Stimulated activated CD4-positive, alpha-beta T cell treated with anti-CD3 and anti-CD28 coated beads, TNF-alpha, amount 100 ng/mL, for 1 hour (primary cell): ENCODE measurements at regions not wholly inside any gene's neighbourhood (a gene's known extent, or its start where the extent isn't known, plus 50 kb on each side); places are given as distances from the start of the nearest gene placed in this dataset.

ENCODE experiments used
- DNase-seq, 3 donors: peaks; one replicate each; pipeline ENCODE4 v3.0.0-alpha.2; 2020; ENCODE audit warnings: low read depth in 3 of 3, low spot score in 1 of 3

DNA sequence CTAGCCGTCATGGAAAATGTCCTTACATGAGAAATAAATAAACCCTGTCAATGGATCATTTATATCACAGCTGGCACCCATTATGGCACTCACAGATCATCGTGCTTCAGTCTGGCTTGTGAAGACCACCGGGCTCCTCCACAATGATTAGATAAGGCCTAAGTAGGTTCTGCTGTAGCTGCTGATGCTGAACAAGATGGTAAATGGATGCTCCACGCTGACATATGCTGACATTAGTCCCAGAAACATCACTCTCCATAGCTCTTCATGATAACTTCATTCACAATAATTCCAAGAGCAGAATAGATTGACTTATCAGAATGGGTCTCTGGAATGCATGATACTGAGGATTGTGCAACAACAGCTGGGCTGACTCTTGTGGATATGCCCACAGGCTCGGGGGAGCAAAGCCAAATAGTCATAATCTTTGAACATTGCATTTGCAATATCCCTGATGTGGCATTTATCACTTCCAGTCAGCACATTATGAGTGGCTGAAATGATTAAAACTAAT is 63.8 kb upstream of the RXFP2 start:
- DNase-seq, result no peak

GRCh38 chr13:31681133-31681532 is 58.2 kb upstream of the RXFP2 start:
- no peak for DNase-seq

DNA sequence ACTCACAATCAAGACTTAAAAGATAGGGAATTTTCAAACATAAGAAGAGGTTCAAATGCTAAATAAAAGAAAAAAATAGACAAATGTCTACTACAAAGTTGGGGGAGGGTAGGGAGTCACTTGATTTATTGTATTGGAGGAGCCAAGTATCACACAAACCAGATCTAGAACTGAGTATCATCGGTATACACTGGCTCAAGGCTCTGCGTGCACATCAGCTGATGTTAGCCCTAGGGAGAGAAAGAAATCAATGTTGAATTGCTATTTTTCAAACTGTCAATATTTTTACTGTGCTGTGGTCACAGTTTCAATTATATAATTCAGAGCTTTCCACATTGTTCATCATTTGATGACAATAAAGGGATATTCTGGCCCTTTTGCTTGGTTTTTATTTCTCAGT is 54.9 kb upstream of the RXFP2 start:
- no peak for DNase-seq

DNA sequence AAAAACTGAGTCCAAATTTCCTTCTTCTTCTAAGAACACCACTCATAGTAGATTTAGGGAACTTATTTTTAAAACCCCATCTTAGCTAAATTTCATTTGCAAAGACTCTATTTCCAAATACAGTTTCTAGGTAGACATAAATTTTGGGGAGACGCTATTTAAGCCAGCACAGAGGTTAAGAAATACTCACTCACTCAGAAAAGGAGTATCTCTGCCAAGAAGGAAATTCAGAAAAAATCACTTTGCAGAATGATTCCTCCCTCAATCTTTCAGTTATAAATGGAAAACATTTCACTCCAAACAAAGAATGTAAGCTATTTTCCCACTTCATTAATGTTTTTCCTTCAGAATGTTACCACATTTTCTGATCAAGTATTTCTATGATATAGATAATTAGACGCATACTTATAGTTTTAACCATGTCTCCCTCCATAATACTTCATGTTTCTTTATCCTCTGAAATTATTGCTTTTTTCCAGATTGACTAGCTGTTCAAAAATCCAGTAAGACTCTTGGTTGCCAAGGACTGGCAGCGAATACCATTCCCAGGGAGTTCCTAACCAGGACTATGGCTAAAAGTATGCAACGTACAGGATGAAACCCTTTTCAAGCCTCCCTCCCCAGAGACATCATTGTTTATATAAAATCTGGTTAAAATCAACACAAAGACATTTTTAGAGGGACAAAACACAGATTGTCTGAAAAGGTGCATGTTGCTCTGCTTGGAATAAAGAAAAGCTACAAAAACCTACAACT is 52.5 kb upstream of the RXFP2 start:
- DNase-seq, result no peak
